Activated CD4-positive, alpha-beta T cell treated with anti-CD3 and anti-CD28 coated beads, Interleukin-2, amount 10 ng/mL, durations not matched to agents 7 days and 5 days (primary cell): ENCODE measurements at regions not wholly inside any gene's neighbourhood (a gene's known extent, or its start where the extent isn't known, plus 50 kb on each side); places are given as distances from the start of the nearest gene placed in this dataset.

Experiments used
- CTCF ChIA-PET: fragments of 350-600 bp; sonication (Branson Sonifier 250); formaldehyde crosslinking; loops from one replicate; lab custom pipeline; 2021; ENCODE audit warnings: antibody characterized with exemption; lab: Charles Lee
- POLR2A ChIA-PET: fragments of 350-600 bp; sonication (Branson Sonifier 250); formaldehyde crosslinking; loops from one replicate; lab custom pipeline; 2021; ENCODE audit warnings: antibody characterized with exemption; lab: Charles Lee
- DNase-seq: peaks from one replicate; pipeline ENCODE4 v3.0.0-alpha.2; 2020
- H3K27ac Mint-ChIP-seq: one replicate; pipeline ENCODE4 v1.8.0; 2021; ENCODE audit warnings: mild to moderate bottlenecking, moderate library complexity, mixed read lengths
- H3K27me3 Mint-ChIP-seq: one replicate; pipeline ENCODE4 v1.8.0; 2021; ENCODE audit warnings: mixed read lengths
- H3K36me3 Mint-ChIP-seq: one replicate; pipeline ENCODE4 v1.8.0; 2021; ENCODE audit warnings: low read depth, mixed read lengths
- H3K4me1 Mint-ChIP-seq: one replicate; pipeline ENCODE4 v1.8.0; 2021; ENCODE audit warnings: mixed read lengths
- H3K4me3 Mint-ChIP-seq: one replicate; pipeline ENCODE4 v1.8.0; 2021; ENCODE audit warnings: mild to moderate bottlenecking, moderate library complexity, mixed read lengths
- H3K9me3 Mint-ChIP-seq: one replicate; pipeline ENCODE4 v1.8.0; 2021; ENCODE audit warnings: mixed read lengths

DNA sequence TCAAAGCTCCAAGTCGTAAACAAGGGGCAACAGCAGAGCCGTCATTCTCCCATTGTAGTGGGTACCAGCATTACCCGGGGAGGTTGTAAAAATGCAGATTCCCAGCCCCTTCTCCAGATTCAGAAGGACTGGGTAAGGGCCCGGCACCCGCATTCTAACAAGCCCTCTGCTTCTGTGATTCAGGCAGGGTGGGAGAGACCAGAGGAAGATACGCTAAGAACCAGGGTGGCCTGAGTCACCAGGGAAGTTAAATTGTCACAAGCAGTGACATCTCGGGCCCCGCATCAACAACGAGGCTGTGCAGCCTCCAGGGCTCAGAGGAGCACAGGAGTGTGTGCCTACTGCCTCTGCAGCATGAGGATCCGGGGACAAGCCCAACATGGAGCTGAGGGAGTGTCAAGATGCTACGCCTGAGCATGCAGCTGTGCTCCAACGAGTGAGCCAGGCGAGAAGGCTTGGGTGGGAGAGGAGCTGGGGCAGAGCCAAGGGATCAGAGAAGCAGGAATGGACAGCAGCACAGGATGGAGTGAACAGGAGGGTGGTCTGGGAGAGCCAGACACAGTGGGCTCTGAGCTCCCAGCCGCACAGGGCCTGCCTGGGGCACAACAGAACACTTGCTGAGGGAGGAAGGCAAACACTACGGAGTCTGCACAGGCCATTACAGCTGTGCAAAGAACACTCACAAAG is 68.5 kb downstream of the CPN2 start:
- Mint-ChIP-seq H3K4me1 (no peaks in the 10 kb centered on the region), H3K9me3 (no peaks in the 10 kb centered on the region), H3K36me3 (no peaks in the 10 kb centered on the region), H3K27ac (no peak overlapping the region), H3K4me3 (no peak overlapping the region), H3K27me3 (peaks cover 9% of the 10 kb centered on the region)
- ChIA-PET POLR2A (no interaction called here), CTCF (interaction anchor here (0.6 to 0.8 kb wide), 3 partner anchors 13 to 319 kb away, joined by 3 to 4 read pairs (median 3); no protein-coding TSS in a partner anchor)
- DNase-seq, result no peak

DNA sequence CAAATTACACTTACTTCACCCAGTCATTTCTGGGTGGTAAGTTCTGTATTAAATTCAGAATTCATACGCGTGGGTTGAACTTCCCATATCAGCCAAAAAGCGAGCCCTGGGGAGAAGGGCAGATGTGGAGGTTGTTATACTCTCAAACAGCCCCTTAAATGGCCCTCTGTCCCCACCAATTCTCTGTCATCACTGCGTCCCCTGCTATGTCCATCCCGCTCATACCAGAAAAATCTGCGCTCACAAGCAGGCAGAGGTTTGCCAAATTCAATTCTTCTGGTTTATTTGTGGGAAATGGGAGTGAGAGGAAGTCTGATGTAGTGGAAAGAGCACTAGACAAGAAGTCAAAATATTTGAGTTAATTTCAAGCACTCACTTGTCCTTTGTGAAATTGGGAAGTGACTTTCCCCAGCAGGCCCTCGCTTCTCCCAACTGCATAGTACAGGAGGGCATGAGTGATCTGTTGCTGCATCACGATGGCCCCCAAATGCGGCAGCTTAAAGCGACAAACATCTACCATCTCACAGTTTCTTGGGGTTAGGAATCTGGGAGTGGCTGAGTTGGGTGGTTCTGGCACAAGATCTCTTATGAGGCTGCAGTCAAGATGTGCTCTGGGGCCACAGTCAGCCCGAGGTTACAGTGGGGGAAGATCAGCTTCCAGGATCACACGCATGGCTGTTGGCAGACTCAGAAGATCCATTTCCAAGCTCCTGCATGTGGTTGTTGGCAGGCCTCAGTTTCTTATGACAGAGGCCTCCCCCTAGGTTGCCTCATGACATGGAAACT is 67.7 kb downstream of the CPN2 start:
- Mint-ChIP-seq H3K27ac (no peak overlapping the region), H3K4me1 (no peaks in the 10 kb centered on the region), H3K36me3 (no peaks in the 10 kb centered on the region), H3K27me3 (peaks cover 15% of the 10 kb centered on the region), H3K4me3 (no peak overlapping the region), H3K9me3 (no peaks in the 10 kb centered on the region)
- ChIA-PET CTCF (interaction anchor here (0.6 to 0.8 kb wide), 3 partner anchors 12 to 320 kb away, joined by 3 to 4 read pairs (median 3); no protein-coding TSS in a partner anchor), POLR2A (interaction anchor here (0.6 kb wide), 1 partner anchor 577 kb away, joined by 3 read pairs; no protein-coding TSS in a partner anchor)
- DNase-seq, result no peak

DNA sequence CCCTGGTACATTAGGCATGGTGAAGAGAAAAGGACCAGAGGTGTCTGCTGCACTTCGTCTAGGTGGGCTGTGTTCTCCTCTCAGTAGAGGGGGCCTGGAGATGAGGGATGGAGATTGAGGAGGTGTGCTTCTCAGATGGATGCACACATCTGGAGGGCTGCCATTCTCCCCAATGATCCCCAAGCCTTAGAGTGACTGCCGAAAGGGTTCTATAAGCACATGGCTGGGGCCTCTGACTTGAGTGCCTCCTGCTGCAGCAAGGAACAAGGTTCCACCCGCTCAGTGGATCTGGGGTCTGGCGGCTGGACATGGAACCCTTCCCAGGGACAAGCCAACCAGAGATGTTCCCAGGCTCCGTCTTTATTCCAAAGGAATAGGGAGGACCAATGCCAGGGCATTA is 66.8 kb downstream of the CPN2 start:
- H3K9me3 Mint-ChIP-seq, result no peaks in the 10 kb centered on the region
- no peak for DNase-seq
- H3K36me3 Mint-ChIP-seq, result no peaks in the 10 kb centered on the region
- CTCF ChIA-PET, result no interaction called here
- H3K27me3 Mint-ChIP-seq, result peaks cover 20% of the 10 kb centered on the region
- POLR2A ChIA-PET, result no interaction called here
- no peaks in the 10 kb centered on the region for H3K4me1 Mint-ChIP-seq
- H3K27ac Mint-ChIP-seq, result no peak overlapping the region
- H3K4me3 Mint-ChIP-seq, result no peak overlapping the region

DNA sequence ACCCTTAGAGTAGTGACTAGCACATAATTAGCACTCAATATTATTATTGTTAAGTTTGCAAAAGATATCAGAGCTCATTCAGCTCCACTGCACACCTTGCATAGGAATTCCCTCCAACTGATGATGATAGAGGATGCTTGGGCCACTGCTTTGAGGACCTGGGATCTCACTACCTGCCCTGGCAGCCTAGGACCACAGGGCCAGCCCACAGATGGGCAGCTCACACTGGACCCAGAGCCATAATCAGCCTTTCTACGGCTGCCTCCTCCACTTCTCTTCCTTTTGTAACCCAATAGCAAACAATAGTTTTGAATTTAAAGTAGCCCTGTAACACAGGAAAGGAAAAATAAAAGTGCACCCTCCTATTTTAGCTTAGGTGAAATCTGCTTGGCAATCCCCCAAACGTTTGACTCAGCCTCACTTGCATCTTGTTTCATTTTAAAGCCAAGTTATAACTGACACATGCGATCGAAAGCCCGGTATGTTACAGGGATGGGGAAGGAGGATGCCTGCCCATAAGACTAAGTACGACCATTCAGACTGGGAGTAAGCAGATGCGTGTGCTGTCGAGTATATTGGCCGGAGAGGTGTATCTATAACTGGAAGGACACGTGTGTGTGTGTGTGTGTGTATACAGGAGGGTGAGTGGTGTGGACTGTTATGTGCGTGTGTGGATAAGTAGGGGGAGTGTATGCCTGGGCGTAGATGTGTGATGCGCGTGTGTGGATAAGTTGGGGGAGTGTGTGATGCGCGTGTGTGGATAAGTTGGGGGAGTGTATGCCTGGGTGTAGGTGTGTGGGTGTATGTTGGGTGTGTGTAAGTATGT is 65.9 kb downstream of the CPN2 start:
- ChIA-PET CTCF (interaction anchor here (1.1 kb wide), 1 partner anchor 17 kb away, joined by 3 read pairs; no protein-coding TSS in a partner anchor), POLR2A (no interaction called here)
- Mint-ChIP-seq H3K9me3 (peaks cover 4% of the 10 kb centered on the region), H3K4me3 (no peak overlapping the region), H3K27ac (no peak overlapping the region), H3K27me3 (peaks cover 24% of the 10 kb centered on the region), H3K4me1 (no peaks in the 10 kb centered on the region), H3K36me3 (peaks cover 4% of the 10 kb centered on the region)
- DNase-seq, result no peak

DNA sequence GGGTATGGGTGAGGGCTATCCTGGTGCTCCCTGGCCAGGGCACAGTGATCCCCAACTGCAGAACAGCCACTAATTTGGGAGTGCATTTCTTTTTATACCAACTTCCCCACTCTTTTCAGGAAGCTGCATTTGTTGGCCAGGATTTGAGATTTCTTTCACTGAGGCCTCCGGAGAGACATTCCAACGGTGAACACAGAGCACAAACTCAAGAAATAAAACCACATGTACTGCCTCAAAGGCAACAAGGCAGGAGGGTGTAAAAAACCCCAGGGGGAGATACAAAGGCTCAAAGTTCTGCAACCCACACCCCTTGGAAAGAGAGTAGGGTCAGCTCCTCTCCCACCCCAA is 65.3 kb downstream of the CPN2 start:
- ChIA-PET CTCF (interaction anchor here (1.1 to 1.4 kb wide), 2 partner anchors 17 to 21 kb away, joined by 3 to 5 read pairs; no protein-coding TSS in a partner anchor), POLR2A (no interaction called here)
- peaks cover 24% of the 10 kb centered on the region for H3K27me3 Mint-ChIP-seq
- H3K9me3 Mint-ChIP-seq, result peaks cover 4% of the 10 kb centered on the region
- H3K36me3 Mint-ChIP-seq, result peaks cover 4% of the 10 kb centered on the region
- no peak overlapping the region for H3K4me3 Mint-ChIP-seq
- DNase-seq, result no peak
- no peak overlapping the region for H3K27ac Mint-ChIP-seq
- no peaks in the 10 kb centered on the region for H3K4me1 Mint-ChIP-seq

DNA sequence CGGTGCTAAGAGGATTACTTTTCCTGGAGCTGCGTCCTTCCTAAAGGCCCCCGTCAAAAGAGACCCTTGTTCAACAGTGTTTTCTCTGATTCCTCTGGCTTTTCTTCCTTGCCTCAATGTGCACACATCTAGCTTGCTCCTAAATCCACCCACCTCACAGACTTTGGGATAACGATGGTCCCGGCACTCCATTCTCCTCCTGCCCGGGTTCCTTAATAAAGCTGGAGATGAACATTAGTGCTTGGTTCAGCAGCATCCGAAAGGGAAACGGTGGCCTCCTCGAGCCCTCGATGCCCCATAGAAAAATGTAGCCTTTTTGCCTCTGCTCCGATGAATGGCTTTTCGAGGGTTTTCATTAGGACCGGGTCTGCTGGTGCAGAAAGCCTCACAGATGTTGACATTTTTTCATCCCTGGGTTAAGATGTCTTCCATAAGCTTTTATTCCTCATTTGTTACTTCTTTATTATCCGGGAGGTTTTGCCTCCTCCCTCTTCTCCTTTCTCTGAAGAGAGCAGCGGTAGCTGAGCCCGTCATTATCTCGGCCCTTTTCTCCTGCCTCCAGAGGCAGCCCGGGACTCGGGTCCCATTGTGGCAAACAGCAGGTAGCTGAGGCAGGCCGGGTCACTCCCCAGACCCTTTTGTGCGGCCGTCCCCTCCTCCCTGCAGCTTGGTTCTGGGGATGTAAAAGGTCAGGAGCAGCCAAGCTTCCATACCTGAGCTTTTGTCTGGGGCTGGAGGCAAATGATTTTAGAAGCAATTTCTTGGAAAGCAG is 64.6 kb downstream of the CPN2 start:
- peaks cover 28% of the 10 kb centered on the region for H3K27me3 Mint-ChIP-seq
- DNase-seq, result no peak
- H3K27ac Mint-ChIP-seq, result no peak overlapping the region
- no peak overlapping the region for H3K4me3 Mint-ChIP-seq
- CTCF ChIA-PET, result interaction anchor here (1.4 to 1.8 kb wide), 2 partner anchors 13 to 20 kb away, joined by 4 to 5 read pairs; no protein-coding TSS in a partner anchor
- H3K4me1 Mint-ChIP-seq, result no peaks in the 10 kb centered on the region
- H3K36me3 Mint-ChIP-seq, result peaks cover 5% of the 10 kb centered on the region
- H3K9me3 Mint-ChIP-seq, result peaks cover 9% of the 10 kb centered on the region
- POLR2A ChIA-PET, result no interaction called here

DNA sequence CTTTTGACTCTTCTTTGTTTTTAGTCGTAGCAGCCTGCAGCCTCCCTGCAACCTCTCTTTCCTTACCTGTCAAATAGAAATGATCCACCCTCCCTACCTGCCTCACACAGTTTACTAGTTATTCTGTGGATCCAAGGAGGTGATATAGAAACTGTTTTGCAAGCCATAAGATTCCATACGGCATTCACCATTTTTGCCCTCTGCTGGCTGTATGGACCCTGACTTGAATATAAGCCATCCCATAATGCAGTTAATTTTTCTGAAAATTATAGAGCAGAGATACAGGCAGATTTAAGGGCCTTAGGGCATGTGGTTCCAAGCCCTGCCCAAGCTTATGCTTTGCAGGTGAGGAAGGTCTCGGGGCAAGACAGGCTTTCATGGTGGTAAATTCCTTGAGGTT is 63.8 kb downstream of the CPN2 start:
- no peaks in the 10 kb centered on the region for H3K4me1 Mint-ChIP-seq
- H3K27ac Mint-ChIP-seq, result no peak overlapping the region
- DNase-seq, result no peak
- ChIA-PET POLR2A (no interaction called here), CTCF (interaction anchor here (0.9 to 1.8 kb wide), 2 partner anchors 12 to 20 kb away, joined by 3 to 4 read pairs; no protein-coding TSS in a partner anchor)
- peaks cover 32% of the 10 kb centered on the region for H3K27me3 Mint-ChIP-seq
- peaks cover 8% of the 10 kb centered on the region for H3K36me3 Mint-ChIP-seq
- H3K4me3 Mint-ChIP-seq, result no peak overlapping the region
- H3K9me3 Mint-ChIP-seq, result peaks cover 12% of the 10 kb centered on the region

DNA sequence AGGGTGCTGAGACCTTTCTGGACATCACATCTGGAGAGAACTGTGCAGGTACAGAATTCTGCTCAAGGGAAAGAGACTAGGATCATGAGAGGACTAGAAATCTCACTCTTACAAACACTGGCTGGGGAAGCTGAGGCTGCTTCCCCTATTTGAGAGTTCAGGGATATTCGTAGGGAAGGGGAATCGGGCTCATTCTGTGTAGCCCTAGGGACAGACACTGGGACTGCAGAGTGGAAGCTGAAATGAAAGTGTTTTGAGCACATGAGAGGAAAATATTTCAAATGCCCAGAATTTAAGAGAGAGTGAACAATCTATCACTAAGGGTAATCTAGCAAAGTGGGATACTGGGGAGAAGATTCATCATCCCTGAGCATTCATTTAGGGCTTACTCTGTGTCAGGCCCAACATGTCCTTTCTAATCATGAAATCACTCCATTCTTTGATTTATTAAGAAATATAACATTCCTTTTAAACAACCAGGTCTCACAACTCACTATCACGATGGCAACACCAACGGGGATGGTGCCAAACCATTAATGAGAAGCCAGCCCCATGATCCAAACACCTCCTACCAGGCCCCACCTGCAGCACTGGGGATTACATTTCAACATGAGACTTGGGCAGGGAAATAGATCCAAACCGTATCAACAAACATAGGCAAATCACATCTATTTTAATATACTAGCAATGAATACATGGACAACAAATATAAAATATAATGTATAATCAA is 63.0 kb downstream of the CPN2 start:
- Mint-ChIP-seq H3K4me3 (no peak overlapping the region), H3K9me3 (peaks cover 15% of the 10 kb centered on the region), H3K27me3 (peaks cover 36% of the 10 kb centered on the region), H3K4me1 (no peaks in the 10 kb centered on the region), H3K36me3 (peaks cover 10% of the 10 kb centered on the region), H3K27ac (no peak overlapping the region)
- CTCF ChIA-PET, result interaction anchor here (0.9 to 1.8 kb wide), 2 partner anchors 12 to 19 kb away, joined by 3 to 4 read pairs; no protein-coding TSS in a partner anchor
- DNase-seq, result no peak
- POLR2A ChIA-PET, result no interaction called here
